NCI-H128 (cell line): ENCODE measurements at regions not wholly inside any gene's neighbourhood (a gene's known extent, or its start where the extent isn't known, plus 50 kb on each side); places are given as distances from the start of the nearest gene placed in this dataset.
"Not testable (repeated sequence)": the region's sequence is repeated elsewhere in the genome, so short reads cannot be mapped to it uniquely, and the experiment has no call there.

ENCODE experiments used
- DNase-seq: peaks from one replicate; lab custom pipeline; 2025; ENCODE audit not compliant: unreplicated experiment; lab: John Stamatoyannopoulos, UW

DNA sequence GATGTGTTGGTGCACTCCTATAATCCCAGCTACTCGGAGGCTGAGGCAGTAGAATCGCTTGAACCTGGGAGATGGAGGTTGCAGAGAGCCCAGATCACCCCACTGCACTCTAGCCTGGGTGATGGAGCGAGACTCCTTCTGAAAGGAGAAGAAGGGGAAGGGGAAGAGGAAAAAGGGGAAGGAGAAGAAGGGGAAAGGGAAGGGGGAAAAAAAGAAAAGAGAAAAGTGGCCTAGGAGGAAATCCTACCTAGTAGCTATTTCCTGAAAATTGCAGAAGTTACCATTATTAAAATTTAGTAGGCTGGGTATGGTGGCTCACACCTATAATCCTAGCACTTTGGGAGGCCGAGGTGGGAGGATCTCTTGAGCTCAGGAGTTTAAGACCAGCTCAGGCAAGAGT is 67.4 kb downstream of the ARRDC3 start:
- no peak for DNase-seq

GRCh38 chr5:91313757-91314673 is 69.1 kb downstream of the ARRDC3 start:
- DNase-seq, result peak; percentile 17

DNA sequence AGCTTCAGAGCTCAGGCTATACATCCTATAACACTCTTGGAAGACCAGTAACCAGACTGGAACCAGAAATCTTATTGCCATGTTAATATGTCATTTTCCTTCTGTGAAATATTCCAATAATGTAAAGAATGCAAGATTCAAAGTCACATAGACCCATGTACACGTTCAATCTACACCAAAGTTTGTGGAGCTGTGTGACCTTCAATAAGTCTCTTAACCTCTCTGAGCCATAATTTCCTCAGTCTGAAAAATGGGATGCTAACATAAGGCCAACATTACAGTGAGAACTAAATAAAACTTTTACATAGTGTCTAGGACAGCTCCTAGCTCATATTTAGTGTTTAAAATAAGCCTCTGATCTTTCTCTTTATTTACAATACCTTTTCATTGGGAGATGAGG is 70.4 kb downstream of the ARRDC3 start:
- DNase-seq, result no peak

- DNase-seq, result no peak
These were observed 71.2 kb downstream of the ARRDC3 start for GRCh38 chr5:91311697-91312501.

DNA sequence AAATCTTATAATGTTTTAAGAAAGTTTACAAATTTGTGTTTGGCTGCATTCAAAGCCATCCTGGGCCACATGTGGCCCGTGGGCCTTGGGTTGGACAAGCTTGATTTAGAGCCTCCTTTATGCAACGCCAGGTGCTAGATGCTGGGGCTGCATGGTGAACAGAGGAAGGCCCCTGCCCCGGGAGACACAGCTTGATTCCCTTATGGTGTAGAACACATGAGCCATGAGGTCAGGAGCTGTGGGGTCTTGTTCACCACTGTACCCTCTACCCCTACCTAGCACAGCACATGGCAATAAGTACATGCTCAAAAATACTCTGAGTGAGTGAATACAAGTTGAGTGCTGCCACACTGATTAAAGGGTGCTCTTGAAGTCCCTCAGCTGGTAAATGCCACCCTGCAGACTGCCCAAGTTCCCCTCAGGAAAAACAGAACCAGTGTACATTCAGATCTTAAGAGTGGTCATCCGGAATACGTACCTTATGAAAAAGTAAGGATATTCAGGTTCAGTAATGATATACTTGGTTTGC is 71.9 kb downstream of the ARRDC3 start:
- no peak for DNase-seq

GRCh38 chr5:91308157-91308556 is 75.0 kb downstream of the ARRDC3 start:
- not testable (repeated sequence) for DNase-seq

DNA sequence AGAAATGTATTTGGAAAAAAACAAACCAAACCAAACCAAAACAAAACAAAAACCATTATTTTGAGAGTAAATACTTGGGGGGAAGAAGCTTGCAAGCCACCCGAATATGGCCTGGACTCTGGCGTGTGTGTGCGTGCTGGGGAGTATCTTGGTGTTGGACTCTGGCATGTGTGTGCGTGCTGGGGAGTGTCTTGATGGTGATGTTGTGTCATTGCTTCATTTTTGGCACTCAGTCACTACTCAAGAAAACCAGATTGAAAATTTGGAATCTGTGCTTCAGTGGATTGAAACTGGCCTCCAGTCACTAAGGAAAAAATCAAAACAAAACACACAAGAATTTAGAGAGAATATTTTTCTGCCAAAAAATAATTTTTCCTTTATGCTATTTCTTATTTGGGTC is 76.1 kb downstream of the ARRDC3 start:
- DNase-seq, result no peak

- no peak for DNase-seq
These were observed 76.6 kb downstream of the ARRDC3 start for GRCh38 chr5:91306497-91306896.

DNA sequence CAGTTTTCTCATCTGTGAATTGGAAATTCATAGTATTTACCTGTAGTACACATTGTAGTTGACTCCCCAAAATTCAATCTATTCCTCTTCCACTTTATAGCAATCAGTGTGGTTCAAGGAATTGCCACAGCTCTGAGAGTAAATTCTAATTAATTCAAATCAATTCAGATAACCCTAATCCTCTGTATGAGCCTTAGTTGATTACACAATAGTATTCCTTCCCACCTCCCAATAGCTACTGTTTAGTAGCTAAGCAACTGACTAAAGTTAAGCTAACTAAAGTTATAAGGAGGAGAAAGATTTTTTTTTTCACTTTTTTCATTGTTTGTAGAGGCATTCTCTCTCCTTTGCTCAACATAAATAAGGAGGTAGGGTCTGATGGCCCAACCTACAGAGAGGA is 77.5 kb downstream of the ARRDC3 start:
- DNase-seq, result no peak

DNA sequence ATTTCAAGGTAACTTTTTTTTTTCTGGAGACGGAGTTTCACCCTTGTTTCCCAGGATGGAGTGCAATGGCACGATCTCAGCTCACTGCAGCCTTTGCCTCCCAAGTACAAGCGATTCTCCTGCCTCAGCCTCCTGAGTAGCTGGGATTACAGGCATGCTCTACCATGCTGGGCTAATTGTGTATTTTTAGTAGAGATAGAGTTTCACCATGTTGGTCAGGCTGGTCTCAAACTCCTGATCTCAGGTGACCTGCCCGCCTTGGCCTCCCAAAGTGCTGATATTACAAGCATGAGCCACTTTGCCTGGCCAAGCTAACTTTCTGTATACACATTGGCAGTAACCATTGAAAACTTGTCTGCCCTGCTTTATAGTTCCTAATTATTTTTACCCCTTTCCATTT is 79.1 kb downstream of the ARRDC3 start:
- DNase-seq, result not testable (repeated sequence)

- DNase-seq, result no peak
These were observed 80.2 kb downstream of the ARRDC3 start for GRCh38 chr5:91302958-91303357.

- no peak for DNase-seq
These were observed 80.8 kb downstream of the ARRDC3 start for GRCh38 chr5:91302305-91302704.

GRCh38 chr5:91301106-91301846 is 81.8 kb downstream of the ARRDC3 start:
- DNase-seq, result no peak

GRCh38 chr5:91297994-91298393 is 85.1 kb downstream of the ARRDC3 start:
- DNase-seq, result no peak

DNA sequence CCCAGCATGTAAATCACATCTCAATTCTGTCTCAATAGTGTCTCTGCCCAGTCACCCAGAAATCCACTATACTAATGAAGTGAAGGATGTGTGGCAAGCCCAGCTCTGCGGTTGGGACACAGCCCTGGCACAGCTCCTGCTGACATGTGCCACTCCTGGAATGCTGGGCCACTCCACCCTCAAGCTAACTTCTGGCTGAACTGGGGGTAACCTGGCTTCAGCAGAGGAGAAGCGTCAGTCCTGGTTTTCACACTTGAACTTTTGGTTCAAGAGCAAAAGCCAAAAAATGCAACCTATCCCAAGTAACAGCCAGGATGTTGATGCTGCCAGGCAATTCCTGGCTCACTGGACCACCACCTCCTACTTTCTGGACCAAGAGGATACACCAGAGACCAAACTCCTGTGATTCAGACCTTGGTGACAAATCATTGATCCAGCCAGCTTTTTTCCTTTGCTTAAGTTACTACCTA is 86.4 kb downstream of the ARRDC3 start:
- DNase-seq, result no peak

DNA sequence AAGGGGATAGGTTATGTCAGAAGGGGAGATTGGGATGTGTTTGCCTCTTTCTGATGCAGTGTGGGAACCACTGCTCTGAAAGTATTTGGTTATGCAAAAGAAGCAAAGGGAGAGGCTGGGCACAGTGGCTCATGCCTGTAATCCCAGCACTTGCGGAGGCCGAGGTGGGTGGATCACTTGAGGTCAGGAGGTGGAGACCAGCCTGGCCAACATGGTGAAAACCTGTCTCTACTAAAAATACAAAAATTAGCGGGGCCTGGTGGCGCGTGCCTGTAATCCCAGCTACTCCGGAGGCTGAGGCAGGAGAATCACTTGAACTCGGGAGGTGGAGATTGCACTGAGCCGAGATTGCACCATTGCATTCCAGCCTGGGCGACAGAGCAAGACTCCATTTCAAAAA is 87.0 kb downstream of the ARRDC3 start:
- not testable (repeated sequence) for DNase-seq

GRCh38 chr5:91293131-91293530 is 90.0 kb downstream of the ARRDC3 start:
- no peak for DNase-seq

GRCh38 chr5:91291628-91292569 is 91.2 kb downstream of the ARRDC3 start:
- DNase-seq, result no peak

DNA sequence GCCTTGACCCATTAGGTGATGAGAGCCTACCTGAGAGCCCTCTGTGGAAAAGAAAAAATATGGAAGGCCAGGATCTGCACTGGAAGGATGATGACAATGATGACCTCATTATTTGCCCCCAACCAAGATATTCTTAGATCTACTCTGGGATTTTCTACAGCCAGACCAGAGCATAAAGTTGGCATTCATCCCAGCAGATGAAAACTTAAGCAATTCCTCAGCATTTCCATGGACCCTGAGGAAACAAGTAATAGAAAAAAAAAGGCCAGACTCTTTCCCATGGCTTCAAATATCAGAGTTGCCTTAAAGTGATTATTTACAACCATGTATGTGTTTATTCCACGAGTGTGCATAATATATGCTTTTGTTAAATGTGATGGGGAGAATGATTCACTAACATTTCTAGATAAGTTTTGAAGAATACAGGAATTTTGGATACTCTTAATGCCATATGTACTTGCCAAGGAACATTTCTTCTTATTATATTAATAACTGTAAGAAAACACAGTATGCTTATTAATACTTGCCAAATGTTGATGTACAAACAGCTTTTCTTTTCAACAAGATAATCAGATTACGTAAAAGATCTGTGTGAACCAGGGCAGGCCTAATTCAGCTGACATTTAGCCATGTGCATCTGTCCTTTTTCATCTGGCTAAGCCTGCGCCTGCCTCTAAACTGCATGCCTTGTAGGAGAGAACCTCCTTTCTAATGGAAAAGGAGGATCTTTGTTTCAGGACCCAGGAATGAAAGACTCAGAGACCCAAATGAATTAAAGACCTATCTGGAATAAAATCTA is 94.8 kb downstream of the ARRDC3 start:
- no peak for DNase-seq
